Heart right ventricle (tissue), 16 donors: ENCODE measurements at regions not wholly inside any gene's neighbourhood (a gene's known extent, or its start where the extent isn't known, plus 50 kb on each side); places are given as distances from the start of the nearest gene placed in this dataset.

ENCODE experiments used
- ATAC-seq, 8 donors: fragments of 200-7000 bp; cut with Tn5 transposase; one replicate each; pipeline ENCODE4 v1.9.1; 2020; ENCODE audit warnings: mild to moderate bottlenecking in 8 of 8, moderate library complexity in 8 of 8, moderate number of reproducible peaks in 1 of 8
- DNase-seq, 2 donors: peaks; one replicate each; pipeline ENCODE4 v3.0.0-alpha.2; 2020
- H3K27ac ChIP-seq, 10 donors: fragments of 200-600 bp; sonication (generic) in 2 of 10; one replicate each; pipeline versions ENCODE4 v1.5.0 to v1.8.0; 2020 to 2022; ENCODE audit warnings: mild to moderate bottlenecking in 3 of 10
- H3K27me3 ChIP-seq, 7 donors: fragments of 200-600 bp; one replicate each; pipeline ENCODE4 v1.8.0; 2021 to 2022; ENCODE audit warnings: mild to moderate bottlenecking in 2 of 7
- H3K36me3 ChIP-seq, 9 donors: fragments of 200-600 bp; sonication (generic) in 1 of 9; one replicate each; pipeline versions ENCODE4 v1.5.0 to v1.8.0; 2020 to 2022; ENCODE audit warnings: mild to moderate bottlenecking in 2 of 9
- H3K4me1 ChIP-seq, 9 donors: fragments of 200-600 bp; sonication (generic) in 1 of 9; one replicate each; pipeline versions ENCODE4 v1.5.0 to v1.8.0; 2020 to 2022; ENCODE audit warnings: mild to moderate bottlenecking in 4 of 9
- H3K4me3 ChIP-seq, 10 donors: fragments of 200-600 bp; sonication (generic) in 2 of 10; one replicate each; pipeline versions ENCODE4 v1.5.0 to v1.8.0; 2020 to 2022; ENCODE audit warnings: mild to moderate bottlenecking in 7 of 10, moderate library complexity in 2 of 10
- H3K9me3 ChIP-seq, 11 donors: fragments of 200-600 bp in 10 of 11; sonication (generic) in 2 of 11; one replicate each; pipeline versions ENCODE4 v1.5.0 to v1.8.0; 2013 to 2022; ENCODE audit warnings: mild to moderate bottlenecking in 2 of 11, control low read depth in 1 of 11, moderate library complexity in 1 of 11
- CTCF ChIP-seq, 9 donors: fragments of 200-600 bp; sonication (generic) in 2 of 9; IDR thresholded peaks; one replicate each; pipeline versions ENCODE4 v1.5.0 to v1.8.0; 2021 to 2022; ENCODE audit warnings: antibody characterized with exemption in 9 of 9, mild to moderate bottlenecking in 5 of 9, moderate library complexity in 1 of 9
- WGBS, 2 donors: extraction: QIAGEN DNeasy Blood & Tissue Kit; methylation state at CpG; one replicate each; pipeline ENCODE4 v1.1.7; 2013; ENCODE audit warnings: inconsistent platforms in 1 of 2; 5-methylcytosine and 5-hydroxymethylcytosine counted together
- intact Hi-C, 10 donors: fragments of 100-400 bp; cut with DNase I; formaldehyde crosslinking; loops; one replicate each; pipeline versions ENCODE4 v1.11.1 to v1.14.2; 2022
- donor health status: Arrhythmogenic right ventricular cardiomyopathy.
- donor health status: ischemic (EF 13 %, LVEDD 7.1; RV severe dilation, severe dysfunction).
- donor health status: healthy with polysubstance abuse.
- donor health status: DM: no; HTN: yes; CAD: no.
- donor health status: DM: no; HTN: no; CAD: no.
- donor health status: ischemic (EF 25% LVEDD 6.9; RV normal size, moderate dysfunction).
- donor health status: ischemic (EF 25% LVEDD 5.7; RV mildly dilated, moderate dysfunction).
- donor health status: healthy.
- donor health status: DM: yes; HTN: yes; CAD: no.
- donor health status: Ischemic cardiomyopathy.
- donor health status: ischemic (EF 35%, LVEDD 5.7; RV mildly dilated, moderate dysfunction).
- donor health status: nonischemic (EF 11% LVEDD 7.7; RV severe dilation, severe dysfunction).
- donor health status: DM: yes; HTN: yes; CAD: no.
- donor health status: PGD.
- donor health status: ischemic (EF 29% LVEDD 5.4; RV normal size, mild dysfunction).
- donor health status: nonischemic (EF 23%, LVEDD 6.1; RV moderate dilation, normal function).

- TF ChIP-seq CTCF (IDR thresholded peaks at IDR 0.05): no peak
- H3K36me3 ChIP-seq: no peaks in the 10 kb centered on the region
- ATAC-seq (no peak), DNase-seq (no peak)
- 79 to 89% methylated on average over 2 of the region's 2 CpGs for WGBS, 2 donors
- intact Hi-C loops: no loop called here
- no peaks in the 10 kb centered on the region for H3K27me3 ChIP-seq
- H3K4me1 ChIP-seq: peaks cover 0 to 5% (median 0%) of the 10 kb centered on the region in 9 donors
- no peak overlapping the region for H3K27ac ChIP-seq
- H3K4me3 ChIP-seq: no peak overlapping the region
- H3K9me3 ChIP-seq: peaks cover 0 to 4% (median 0%) of the 10 kb centered on the region in 11 donors
Observed at GRCh38 chr4:96012687-96013086, 172.8 kb downstream of the PDHA2 start.

DNA sequence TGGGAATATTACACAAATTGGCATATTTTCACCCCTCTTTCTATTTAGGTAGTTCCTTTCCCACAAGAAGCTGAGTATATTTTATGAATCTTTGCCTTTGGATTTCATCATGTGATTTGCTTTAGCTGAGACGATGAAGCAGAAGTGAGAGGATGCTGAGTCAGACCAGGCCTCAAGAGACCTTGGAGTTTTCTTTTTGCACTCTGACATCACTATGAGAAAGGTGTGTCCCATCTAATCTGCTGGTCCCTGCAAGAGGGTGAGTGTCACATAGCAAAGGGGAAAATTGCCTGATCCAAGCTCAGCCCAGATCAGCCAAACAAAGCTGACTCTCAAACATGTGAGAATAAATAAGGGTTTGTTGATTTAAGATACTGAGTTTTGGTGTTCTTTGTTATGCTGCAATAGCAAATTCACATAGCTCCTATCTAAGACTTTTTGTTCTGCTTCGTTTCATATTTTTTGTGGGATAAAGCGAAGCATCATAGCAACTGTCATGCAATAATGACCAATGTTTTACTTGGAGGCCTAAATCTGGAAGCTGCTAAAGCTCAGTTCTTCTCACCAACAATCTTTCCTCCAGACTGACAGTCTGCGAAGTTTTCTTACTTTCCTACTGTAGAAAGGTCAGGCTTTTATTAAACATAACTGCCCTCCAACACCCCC, 176.9 kb downstream of the PDHA2 start:
- H3K27me3 ChIP-seq: no peaks in the 10 kb centered on the region
- peak in 2 of 8 donors; percentile 55 to 78 for ATAC-seq
- DNase-seq: no peak
- H3K4me3 ChIP-seq: no peak overlapping the region
- intact Hi-C loops: no loop called here
- no peaks in the 10 kb centered on the region for H3K36me3 ChIP-seq
- WGBS, 2 donors: 63 to 65% methylated on average over 4 of the region's 4 CpGs
- peaks cover 0 to 10% (median 0%) of the 10 kb centered on the region in 11 donors for H3K9me3 ChIP-seq
- no peak overlapping the region for H3K27ac ChIP-seq
- peaks cover 0 to 5% (median 0%) of the 10 kb centered on the region in 9 donors for H3K4me1 ChIP-seq
- no peak for TF ChIP-seq CTCF (IDR thresholded peaks at IDR 0.05)

DNA sequence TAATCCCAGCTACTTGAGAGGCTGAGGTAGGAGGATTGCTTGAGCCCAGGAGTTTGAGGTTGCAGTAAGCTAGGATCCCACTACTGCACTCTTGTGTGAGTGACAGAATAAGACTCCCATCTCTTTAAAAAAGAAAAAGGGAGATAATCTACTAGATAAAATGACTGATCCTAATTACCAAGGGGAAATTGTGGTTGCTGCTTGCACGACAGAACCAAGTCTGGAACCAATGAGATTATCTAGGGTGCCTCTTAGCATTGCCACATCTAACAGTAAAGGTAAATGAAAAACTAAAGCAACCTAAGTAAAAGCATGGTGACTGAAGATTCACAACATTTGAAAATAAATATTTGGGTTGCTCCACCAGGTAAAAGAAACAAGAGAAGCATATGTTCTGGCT, 185.1 kb downstream of the PDHA2 start:
- DNase-seq (no peak), ATAC-seq (no peak)
- Histone ChIP-seq H3K36me3 (no peaks in the 10 kb centered on the region), H3K27ac (no peak overlapping the region), H3K4me3 (no peak overlapping the region), H3K27me3 (no peaks in the 10 kb centered on the region), H3K9me3 (peaks cover 0 to 6% (median 0%) of the 10 kb centered on the region in 11 donors), H3K4me1 (no peaks in the 10 kb centered on the region)
- WGBS, 2 donors: 54 to 59% methylated on average over 1 of the region's 1 CpG
- TF ChIP-seq CTCF (IDR thresholded peaks at IDR 0.05): no peak
- intact Hi-C loops: no loop called here

DNA sequence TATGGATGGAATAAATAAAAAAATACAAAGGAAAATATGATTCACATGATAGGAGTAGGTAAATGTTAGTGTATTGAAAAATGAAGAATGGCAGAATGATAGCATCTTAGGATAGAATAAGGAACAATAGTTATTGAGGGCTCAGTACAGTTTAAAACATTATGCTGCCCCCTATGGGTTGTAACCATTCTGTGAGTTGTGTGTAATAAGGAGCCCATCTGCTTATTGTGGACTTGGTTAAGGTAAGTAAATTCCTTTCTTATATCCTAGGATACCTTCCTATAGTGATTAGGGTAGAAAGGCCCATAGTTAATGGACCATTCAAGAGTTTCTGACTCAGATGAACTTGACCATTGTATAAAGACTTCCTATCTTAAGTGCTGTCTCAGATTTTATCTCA, 195.8 kb downstream of the PDHA2 start:
- H3K4me3 ChIP-seq: no peak overlapping the region
- intact Hi-C loops: loop anchor here in 1 of 10 donors (5.0 kb wide), 1 partner anchor 873 kb away; no protein-coding TSS in a partner anchor
- no peaks in the 10 kb centered on the region for H3K27me3 ChIP-seq
- ATAC-seq: peak in 1 of 8 donors; percentile 47
- H3K4me1 ChIP-seq: no peaks in the 10 kb centered on the region
- peak in 8 of 9 donors; percentile 4 to 53 (median 45) for TF ChIP-seq CTCF (IDR thresholded peaks at IDR 0.05)
- no peak overlapping the region for H3K27ac ChIP-seq
- DNase-seq: no peak
- no peaks in the 10 kb centered on the region for H3K9me3 ChIP-seq
- H3K36me3 ChIP-seq: no peaks in the 10 kb centered on the region
